LNCAP (cell line): ENCODE measurements at regions not wholly inside any gene's neighbourhood (a gene's known extent, or its start where the extent isn't known, plus 50 kb on each side); places are given as distances from the start of the nearest gene placed in this dataset.

Experiments
- TF ChIP-seq, protein P1 (sequence below): fragments of 450-650 bp; IDR thresholded peaks from 2 replicates; pipeline ENCODE4 v1.5.1; 2017; ENCODE audit warnings: mild to moderate bottlenecking

DNA sequence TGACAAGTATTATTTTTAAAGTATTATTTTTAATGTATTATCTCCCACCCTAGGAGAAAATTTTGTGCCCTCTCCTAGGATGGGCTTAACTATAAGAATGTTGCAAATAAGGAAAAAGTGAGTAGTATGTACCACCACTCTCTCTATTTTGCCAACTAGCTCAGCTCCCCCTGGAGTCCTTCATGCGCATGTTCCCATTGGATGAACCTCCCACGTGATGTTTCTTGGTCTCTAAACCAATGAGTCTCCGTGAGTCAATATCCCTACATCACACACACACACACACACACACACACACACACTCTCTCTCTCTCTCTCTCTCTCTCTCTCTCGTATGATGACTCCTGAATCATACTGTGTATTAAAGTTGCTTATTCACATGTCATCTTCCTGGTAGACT, 129.7 kb upstream of the ZFP42 start:
- TF ChIP-seq, protein P1, sequence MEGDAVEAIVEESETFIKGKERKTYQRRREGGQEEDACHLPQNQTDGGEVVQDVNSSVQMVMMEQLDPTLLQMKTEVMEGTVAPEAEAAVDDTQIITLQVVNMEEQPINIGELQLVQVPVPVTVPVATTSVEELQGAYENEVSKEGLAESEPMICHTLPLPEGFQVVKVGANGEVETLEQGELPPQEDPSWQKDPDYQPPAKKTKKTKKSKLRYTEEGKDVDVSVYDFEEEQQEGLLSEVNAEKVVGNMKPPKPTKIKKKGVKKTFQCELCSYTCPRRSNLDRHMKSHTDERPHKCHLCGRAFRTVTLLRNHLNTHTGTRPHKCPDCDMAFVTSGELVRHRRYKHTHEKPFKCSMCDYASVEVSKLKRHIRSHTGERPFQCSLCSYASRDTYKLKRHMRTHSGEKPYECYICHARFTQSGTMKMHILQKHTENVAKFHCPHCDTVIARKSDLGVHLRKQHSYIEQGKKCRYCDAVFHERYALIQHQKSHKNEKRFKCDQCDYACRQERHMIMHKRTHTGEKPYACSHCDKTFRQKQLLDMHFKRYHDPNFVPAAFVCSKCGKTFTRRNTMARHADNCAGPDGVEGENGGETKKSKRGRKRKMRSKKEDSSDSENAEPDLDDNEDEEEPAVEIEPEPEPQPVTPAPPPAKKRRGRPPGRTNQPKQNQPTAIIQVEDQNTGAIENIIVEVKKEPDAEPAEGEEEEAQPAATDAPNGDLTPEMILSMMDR: no peak

DNA sequence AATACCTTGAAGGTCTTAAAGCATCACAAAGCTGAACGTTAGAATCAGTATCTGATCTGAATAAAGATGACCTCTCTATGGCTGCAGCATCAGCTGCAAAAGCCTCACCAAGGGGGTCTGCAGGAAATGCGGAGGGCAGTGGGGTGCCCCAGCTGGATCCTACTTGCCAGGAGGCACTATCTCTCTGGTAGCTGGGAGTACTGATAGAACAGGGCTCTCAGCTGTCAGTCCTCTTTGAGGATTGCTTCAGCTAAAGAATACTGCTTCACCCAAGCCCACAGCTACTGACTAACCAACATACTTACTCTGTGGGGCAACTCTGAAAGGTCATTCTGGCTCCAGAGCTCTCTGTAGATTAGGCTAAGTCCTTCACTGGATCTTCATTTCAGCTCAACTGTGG, 112.5 kb upstream of the ZFP42 start:
- TF ChIP-seq, protein P1: no peak

DNA sequence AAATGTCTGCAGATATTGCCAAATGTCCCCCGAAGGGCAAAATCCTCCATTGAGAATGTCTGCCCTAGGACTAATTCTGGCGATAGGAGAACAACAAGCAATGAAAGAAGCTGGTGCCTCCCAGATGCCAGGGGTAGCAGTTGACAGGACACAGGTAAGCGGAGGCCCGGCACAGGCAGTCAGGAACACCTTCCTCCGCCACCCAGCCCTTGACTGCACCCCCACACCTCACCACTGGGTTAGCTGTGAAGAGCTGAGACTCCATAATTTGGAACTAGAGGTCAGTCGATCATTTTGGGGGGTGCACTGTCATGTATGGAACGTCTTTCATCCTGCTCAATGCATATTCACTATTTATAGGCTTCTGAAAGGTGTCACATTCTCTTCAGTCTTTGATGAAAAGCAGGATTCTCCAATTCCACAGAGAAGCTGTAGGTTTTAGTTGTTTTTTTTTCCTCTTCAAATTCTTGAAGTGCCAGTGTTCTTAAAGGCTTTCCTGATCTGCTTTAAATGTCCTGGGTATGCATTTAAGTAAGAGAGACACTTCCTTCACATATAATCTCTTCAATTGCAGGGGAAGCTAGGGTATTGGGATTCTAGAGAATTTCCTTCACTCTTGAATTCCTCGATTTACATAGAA, 111.6 kb upstream of the ZFP42 start:
- TF ChIP-seq, protein P1: no peak

DNA sequence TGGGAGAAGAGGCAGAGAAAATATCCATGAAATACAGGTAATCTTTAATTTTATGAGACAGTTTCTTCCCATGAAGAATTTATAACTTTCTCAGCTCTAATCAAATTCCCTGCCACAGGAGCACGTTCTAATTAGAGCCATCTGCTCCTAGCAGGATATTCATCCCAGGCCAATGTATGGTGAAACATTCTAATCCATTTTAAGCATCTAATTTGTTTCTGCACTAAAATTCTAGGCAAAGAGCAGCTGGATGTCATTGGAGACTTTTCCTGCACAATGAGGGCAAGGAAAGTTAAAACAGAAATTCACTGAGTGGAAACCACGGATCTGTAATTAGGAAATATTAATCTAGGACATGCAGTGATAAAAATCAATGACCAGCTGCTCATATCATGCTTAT, 107.7 kb upstream of the ZFP42 start:
- TF ChIP-seq, protein P1: no peak

DNA sequence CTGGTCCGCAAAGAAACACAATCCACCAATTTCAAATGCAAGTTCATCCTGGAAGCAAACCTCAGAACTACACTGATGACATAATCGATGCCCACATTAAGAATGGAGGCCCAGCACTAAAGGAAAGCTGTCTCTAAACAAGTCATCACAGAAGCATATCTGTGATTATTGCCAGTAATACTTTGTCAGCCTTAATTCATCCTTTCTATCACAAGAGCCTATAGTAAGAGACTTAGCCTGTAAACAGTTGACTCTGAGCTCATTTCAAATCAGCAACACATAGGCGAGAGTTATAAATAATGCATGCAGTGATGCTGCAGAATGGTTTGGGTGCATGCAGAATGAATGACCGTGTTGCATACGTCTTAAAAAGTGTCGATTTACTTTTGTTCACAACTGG, 105.9 kb upstream of the ZFP42 start:
- TF ChIP-seq, protein P1: no peak

DNA sequence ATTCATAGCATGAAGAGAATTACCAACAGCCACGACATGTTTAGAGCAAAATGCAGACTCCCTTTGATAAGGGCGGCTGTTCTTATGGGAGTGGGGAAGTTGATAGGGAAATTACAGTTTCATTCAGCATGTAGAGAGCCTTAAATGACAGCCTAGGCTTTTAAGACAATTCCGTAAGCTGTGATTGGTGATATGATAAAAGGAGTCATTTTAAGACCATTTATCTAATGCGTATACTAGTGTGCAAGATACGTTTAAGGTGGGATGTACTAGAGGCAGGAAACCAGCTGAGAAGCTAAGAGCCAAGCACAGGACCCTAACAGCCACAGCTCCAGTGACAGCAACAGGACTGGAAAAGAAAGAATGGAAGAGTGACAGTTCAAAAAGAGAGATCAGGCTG, 102.2 kb upstream of the ZFP42 start:
- TF ChIP-seq, protein P1: no peak

DNA sequence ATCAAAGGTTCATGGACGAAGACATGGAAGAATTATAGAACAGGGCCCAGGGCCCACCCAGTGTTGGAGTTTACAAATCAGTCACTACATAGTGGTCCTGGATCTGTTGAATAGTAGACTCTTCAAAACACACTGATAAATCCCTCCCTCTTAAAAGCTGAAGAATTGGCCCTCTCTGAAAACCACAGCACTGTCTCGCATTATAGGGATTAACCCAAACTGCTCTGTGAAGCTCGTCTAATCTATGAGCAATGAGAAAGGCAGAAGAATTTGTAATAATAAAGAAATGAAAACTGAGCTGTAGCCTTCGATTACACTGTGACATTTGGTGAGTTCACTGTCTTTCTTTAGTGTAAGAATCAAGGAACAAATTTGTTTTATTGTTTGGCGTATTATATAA, 92.5 kb upstream of the ZFP42 start:
- TF ChIP-seq, protein P1: no peak

DNA sequence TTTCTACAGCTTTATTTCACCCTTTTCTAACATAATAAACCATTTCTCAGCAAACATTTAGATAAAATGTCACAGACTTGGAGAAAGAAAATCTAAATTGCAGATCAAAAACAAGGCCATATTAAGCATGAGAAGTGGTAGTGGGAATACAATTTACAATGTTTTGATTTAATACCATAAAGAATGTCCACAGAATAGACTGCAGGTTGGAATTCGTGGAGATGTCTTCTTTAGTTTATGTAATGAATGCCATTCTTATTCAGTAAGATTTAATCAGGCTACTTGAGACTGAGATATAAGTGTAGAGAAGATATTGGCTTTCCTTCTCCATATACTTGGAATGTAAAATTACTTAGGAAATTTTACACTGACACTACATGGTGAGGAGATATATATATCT, 91.9 kb upstream of the ZFP42 start:
- TF ChIP-seq, protein P1: no peak
